Spleen (tissue), 11 donors: ENCODE measurements at regions not wholly inside any gene's neighbourhood (a gene's known extent, or its start where the extent isn't known, plus 50 kb on each side); places are given as distances from the start of the nearest gene placed in this dataset.
"Not testable (repeated sequence)": the region's sequence is repeated elsewhere in the genome, so short reads cannot be mapped to it uniquely, and the experiment has no call there.

Experiments used
- DNase-seq: peaks from one replicate; pipeline ENCODE4 v3.0.0-alpha.2; 2020
- H3K27ac ChIP-seq, 8 donors: fragments of 200-600 bp; sonication (generic) in 7 of 8; 1 replicate in 4 of 8; 2 replicates in 4 of 8; pipeline versions ENCODE4 v1.5.0 to v1.8.0; 2016 to 2021; ENCODE audit warnings: inconsistent platforms in 4 of 8, mild to moderate bottlenecking in 4 of 8, moderate library complexity in 1 of 8
- H3K27me3 ChIP-seq, 7 donors: fragments of 200-600 bp; sonication (generic) in 6 of 7; replicated peaks in 1 of 7; 1 replicate in 4 of 7; 2 replicates in 3 of 7; pipeline versions ENCODE4 v1.5.0 to v1.8.0; 2016 to 2021; ENCODE audit warnings: inconsistent platforms in 3 of 7, mild to moderate bottlenecking in 1 of 7
- H3K36me3 ChIP-seq, 6 donors: fragments of 200-600 bp; sonication (generic) in 5 of 6; 1 replicate in 4 of 6; 2 replicates in 2 of 6; pipeline versions ENCODE4 v1.5.0 to v1.8.0; 2016 to 2021; ENCODE audit warnings: inconsistent platforms in 2 of 6
- H3K4me1 ChIP-seq, 6 donors: fragments of 200-600 bp; sonication (generic) in 5 of 6; 1 replicate in 3 of 6; 2 replicates in 3 of 6; pipeline versions ENCODE4 v1.5.0 to v1.8.0; 2016 to 2021; ENCODE audit warnings: inconsistent platforms in 3 of 6
- H3K4me3 ChIP-seq, 8 donors: fragments of 200-600 bp; sonication (generic) in 7 of 8; 1 replicate in 4 of 8; 2 replicates in 4 of 8; pipeline versions ENCODE4 v1.5.0 to v1.8.0; 2016 to 2021; ENCODE audit warnings: inconsistent platforms in 4 of 8, mild to moderate bottlenecking in 4 of 8, moderate library complexity in 2 of 8
- H3K9me3 ChIP-seq, 8 donors: fragments of 200-600 bp; sonication (generic) in 7 of 8; 1 replicate in 4 of 8; 2 replicates in 4 of 8; pipeline versions ENCODE4 v1.5.0 to v1.8.0; 2016 to 2021; ENCODE audit warnings: inconsistent platforms in 4 of 8
- POLR2A ChIP-seq, 3 donors: fragments of 450-650 bp; IDR thresholded peaks; one replicate each; pipeline ENCODE4 v1.5.1; 2017; ENCODE audit warnings: antibody characterized with exemption in 3 of 3, mild to moderate bottlenecking in 1 of 3
- POLR2AphosphoS5 ChIP-seq, 3 donors: sonication (generic); formaldehyde crosslinking; IDR thresholded peaks; one replicate each; pipeline ENCODE4 v1.5.1; 2017; ENCODE audit warnings: antibody characterized with exemption in 3 of 3
- WGBS, 5 donors: extraction: QIAGEN DNeasy Blood & Tissue Kit in 3 of 5; methylation state at CpG; one replicate each; pipeline versions ENCODE4 v1.1.5 to v1.1.7; 2013 to 2018; 5-methylcytosine and 5-hydroxymethylcytosine counted together
- intact Hi-C: fragments of 100-400 bp; cut with DNase I; formaldehyde crosslinking; loops from one replicate; pipeline ENCODE4 v1.15.0; 2023; ENCODE audit warnings: low total_unique reads
- TF ChIP-seq, protein P1 (sequence below), 11 experiments: fragments of 200-600 bp in 7 of 11; fragments of 450-650 bp in 4 of 11; sonication (generic) in 4 of 11; IDR thresholded peaks in 8 of 11; conservative IDR thresholded peaks in 3 of 11; 1 replicate in 7 of 11; 2 replicates in 4 of 11; pipeline versions ENCODE4 v1.4.0 to v1.8.0; 2016 to 2021; ENCODE audit warnings: antibody characterized with exemption in 11 of 11, inconsistent platforms in 4 of 11, mild to moderate bottlenecking in 1 of 11
- donor health status: healthy with polysubstance abuse.
- donor health status: DM: no; HTN: no; CAD: no; lungs with moderate emphysema.
- donor health status: DM: no; HTN: no; CAD: no.
- donor health status: Bipolar disorder and iron deficiency.
- donor health status: healthy.
- donor health status: DM: no; HTN: no; CAD: no.
- donor health status: DM: yes; HTN: yes; CAD: no.

DNA sequence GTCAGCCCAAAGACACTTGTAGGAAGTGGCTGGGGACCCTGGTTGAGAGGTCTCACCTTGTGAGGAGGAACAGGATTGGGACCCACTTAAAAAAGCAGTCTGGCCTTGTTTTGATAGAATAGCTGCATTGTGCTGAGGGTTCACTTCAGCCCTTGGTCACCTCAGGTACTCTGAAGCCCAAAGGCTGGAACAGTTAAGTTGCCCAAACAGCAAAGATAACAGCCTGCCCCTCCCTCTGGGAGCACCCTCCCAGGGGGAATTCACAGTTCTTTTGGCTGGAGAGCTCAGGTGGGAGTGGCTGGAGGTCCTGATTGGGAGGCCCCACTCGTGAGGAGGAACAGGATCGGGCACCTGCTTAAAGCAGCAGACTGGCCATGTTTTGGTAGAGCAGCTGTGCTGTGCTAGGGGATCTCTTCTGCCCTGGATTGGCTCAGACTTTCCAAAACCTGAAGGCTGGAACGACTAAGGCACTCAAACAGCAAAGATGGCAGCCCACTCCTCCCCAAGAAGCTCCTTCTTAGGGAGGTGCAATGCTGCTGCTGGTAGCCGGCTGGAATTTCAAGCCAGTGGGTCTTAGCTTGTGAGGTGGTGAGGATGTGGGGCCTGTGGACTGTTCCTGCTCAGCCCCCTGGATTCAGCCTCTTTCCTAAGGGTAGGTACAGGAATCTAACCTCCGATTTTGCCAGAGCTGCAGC, 143.8 kb upstream of the SLC38A2 start:
- intact Hi-C loops: no loop called here
- Histone ChIP-seq H3K27ac (peak overlapping the region in 3 of 8 donors; percentile 25 to 50 (median 47)), H3K9me3 (peaks cover 0 to 4% (median 2%) of the 10 kb centered on the region in 8 donors), H3K36me3 (no peaks in the 10 kb centered on the region), H3K4me3 (no peak overlapping the region), H3K27me3 (no peaks in the 10 kb centered on the region), H3K4me1 (peaks cover 0 to 26% (median 6%) of the 10 kb centered on the region in 6 donors)
- 91 to 97% (median 93%) methylated on average over 5 of the region's 5 CpGs for WGBS, 5 donors
- DNase-seq: no peak
- TF ChIP-seq POLR2AphosphoS5 (IDR thresholded peaks at IDR 0.05) (no peak), POLR2A (IDR thresholded peaks at IDR 0.05) (no peak)
- TF ChIP-seq, protein P1, sequence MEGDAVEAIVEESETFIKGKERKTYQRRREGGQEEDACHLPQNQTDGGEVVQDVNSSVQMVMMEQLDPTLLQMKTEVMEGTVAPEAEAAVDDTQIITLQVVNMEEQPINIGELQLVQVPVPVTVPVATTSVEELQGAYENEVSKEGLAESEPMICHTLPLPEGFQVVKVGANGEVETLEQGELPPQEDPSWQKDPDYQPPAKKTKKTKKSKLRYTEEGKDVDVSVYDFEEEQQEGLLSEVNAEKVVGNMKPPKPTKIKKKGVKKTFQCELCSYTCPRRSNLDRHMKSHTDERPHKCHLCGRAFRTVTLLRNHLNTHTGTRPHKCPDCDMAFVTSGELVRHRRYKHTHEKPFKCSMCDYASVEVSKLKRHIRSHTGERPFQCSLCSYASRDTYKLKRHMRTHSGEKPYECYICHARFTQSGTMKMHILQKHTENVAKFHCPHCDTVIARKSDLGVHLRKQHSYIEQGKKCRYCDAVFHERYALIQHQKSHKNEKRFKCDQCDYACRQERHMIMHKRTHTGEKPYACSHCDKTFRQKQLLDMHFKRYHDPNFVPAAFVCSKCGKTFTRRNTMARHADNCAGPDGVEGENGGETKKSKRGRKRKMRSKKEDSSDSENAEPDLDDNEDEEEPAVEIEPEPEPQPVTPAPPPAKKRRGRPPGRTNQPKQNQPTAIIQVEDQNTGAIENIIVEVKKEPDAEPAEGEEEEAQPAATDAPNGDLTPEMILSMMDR (IDR thresholded peaks at IDR 0.05 in 8 of 11, conservative IDR thresholded peaks at IDR 0.05 in 3 of 11): no peak

DNA sequence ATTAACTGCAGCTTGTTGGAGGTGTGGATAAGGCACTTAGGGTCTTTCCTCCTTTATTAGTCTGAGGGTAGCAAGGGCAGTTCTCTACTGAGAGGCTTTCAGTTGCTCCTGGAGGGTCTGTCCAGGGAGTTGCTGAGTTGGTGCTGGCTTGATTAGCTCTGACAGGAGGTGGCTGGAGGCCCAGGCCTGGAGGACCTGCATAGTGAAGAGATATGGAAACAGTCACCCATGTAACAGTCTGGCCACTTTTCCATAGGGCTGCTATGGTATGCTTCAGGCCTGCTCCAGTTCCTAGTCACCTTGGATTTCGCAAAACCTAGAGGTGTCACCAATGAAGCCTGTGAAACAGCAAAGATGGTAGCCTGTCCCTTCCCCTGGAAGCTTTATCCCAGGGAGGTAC, 143.3 kb upstream of the SLC38A2 start:
- H3K36me3 ChIP-seq: no peaks in the 10 kb centered on the region
- peaks cover 0 to 10% (median 7%) of the 10 kb centered on the region in 8 donors for H3K9me3 ChIP-seq
- peaks cover 0 to 21% (median 6%) of the 10 kb centered on the region in 6 donors for H3K4me1 ChIP-seq
- H3K4me3 ChIP-seq: no peak overlapping the region
- DNase-seq: no peak
- TF ChIP-seq POLR2A (IDR thresholded peaks at IDR 0.05) (no peak), POLR2AphosphoS5 (IDR thresholded peaks at IDR 0.05) (no peak)
- TF ChIP-seq, protein P1 (IDR thresholded peaks at IDR 0.05 in 8 of 11, conservative IDR thresholded peaks at IDR 0.05 in 3 of 11): no peak
- 83 to 100% (median 95%) methylated on average over 1 of the region's 1 CpG for WGBS, 5 donors
- intact Hi-C loops: no loop called here
- H3K27ac ChIP-seq: no peak overlapping the region
- no peaks in the 10 kb centered on the region for H3K27me3 ChIP-seq

DNA sequence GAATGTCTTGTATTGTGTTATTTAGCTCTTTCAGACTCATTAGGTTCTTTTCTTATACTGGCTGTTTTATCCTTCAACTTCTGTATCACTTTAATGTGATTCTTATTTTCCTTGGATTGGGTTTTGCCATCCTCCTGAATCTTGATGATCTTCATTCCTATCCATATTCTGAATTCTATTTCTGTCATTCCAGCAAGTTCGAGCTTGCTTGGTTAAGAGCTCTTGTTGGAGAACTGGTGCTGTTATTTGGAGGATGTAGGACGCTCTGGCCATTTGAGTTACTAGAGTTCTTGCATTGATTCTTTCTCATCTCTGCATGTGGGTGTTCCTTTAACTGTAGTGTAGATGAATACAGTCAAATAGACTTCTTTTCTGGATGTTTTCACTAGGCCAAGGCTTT, 142.3 kb upstream of the SLC38A2 start:
- no peak for DNase-seq
- Histone ChIP-seq H3K36me3 (no peaks in the 10 kb centered on the region), H3K9me3 (peaks cover 0 to 19% (median 16%) of the 10 kb centered on the region in 8 donors), H3K4me1 (peaks cover 0 to 20% (median 6%) of the 10 kb centered on the region in 6 donors), H3K4me3 (no peak overlapping the region), H3K27me3 (no peaks in the 10 kb centered on the region), H3K27ac (no peak overlapping the region)
- TF ChIP-seq POLR2AphosphoS5 (IDR thresholded peaks at IDR 0.05): no peak
- TF ChIP-seq, protein P1 (IDR thresholded peaks at IDR 0.05 in 8 of 11, conservative IDR thresholded peaks at IDR 0.05 in 3 of 11): no peak
- no peak for TF ChIP-seq POLR2A (IDR thresholded peaks at IDR 0.05)
- intact Hi-C loops: no loop called here
- WGBS, 5 donors: 86 to 97% (median 94%) methylated on average over 2 of the region's 2 CpGs

DNA sequence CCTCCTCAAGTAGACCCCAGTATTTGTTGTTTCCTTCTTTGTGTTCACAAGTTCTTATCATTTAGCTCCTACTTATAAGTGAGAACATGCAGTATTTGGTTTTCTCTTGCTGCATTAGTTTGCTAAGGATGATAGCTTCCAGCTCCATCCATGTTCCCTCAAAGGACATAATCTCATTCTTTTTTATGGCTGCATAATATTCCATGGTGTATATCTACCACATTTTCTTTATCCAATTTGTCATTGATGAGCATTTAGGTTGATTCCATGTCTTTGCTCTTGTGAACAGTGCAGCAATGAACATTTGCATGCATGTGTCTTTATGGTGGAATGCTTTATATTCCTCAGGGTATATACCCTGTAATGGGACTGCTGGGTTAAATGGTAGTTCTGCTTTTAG, 137.7 kb upstream of the SLC38A2 start:
- H3K4me1 ChIP-seq, DNase-seq, H3K27ac ChIP-seq, H3K27me3 ChIP-seq, H3K4me3 ChIP-seq, H3K36me3 ChIP-seq, intact Hi-C loops: not testable (repeated sequence)
- peaks cover under 1 to 48% (median 37%) of the 10 kb centered on the region in 8 donors for H3K9me3 ChIP-seq
